Fibroblast of skin of left quadriceps (primary cell): ENCODE measurements at regions not wholly inside any gene's neighbourhood (a gene's known extent, or its start where the extent isn't known, plus 50 kb on each side); places are given as distances from the start of the nearest gene placed in this dataset.

Experiments
- DNase-seq, 2 experiments: peaks; one replicate each; pipeline ENCODE4 v3.0.0-alpha.2; 2013; ENCODE audit warnings: low read depth in 2 of 2

GRCh38 chr14:101706509-101707067 lies 54.9 kb upstream of the PPP2R5C start:
- no peak for DNase-seq

GRCh38 chr14:101707068-101707842 lies 54.3 kb upstream of the PPP2R5C start:
- DNase-seq: peak; percentile 62 to 68

GRCh38 chr14:101707863-101708620 lies 53.5 kb upstream of the PPP2R5C start:
- no peak for DNase-seq

- no peak for DNase-seq
Observed at GRCh38 chr14:101708853-101709532, 52.5 kb upstream of the PPP2R5C start.

DNA sequence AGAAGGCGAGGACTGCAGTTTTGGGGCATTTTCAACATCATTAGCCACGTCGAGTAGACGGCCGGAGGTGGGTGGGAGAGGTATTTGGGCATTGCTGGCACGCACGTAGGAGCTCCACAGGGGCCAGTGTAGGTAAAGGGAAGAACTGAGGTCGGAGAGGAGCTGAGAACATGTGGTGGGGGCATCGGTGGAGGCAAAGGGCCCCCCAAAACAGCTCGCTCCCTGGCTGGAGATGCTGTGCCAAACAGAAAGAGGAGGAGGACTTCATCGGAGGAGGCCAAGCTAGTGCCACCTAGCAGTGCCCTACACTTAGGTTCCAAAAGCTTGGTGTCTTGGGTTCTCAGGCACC lies 52.0 kb upstream of the PPP2R5C start:
- DNase-seq: no peak

DNA sequence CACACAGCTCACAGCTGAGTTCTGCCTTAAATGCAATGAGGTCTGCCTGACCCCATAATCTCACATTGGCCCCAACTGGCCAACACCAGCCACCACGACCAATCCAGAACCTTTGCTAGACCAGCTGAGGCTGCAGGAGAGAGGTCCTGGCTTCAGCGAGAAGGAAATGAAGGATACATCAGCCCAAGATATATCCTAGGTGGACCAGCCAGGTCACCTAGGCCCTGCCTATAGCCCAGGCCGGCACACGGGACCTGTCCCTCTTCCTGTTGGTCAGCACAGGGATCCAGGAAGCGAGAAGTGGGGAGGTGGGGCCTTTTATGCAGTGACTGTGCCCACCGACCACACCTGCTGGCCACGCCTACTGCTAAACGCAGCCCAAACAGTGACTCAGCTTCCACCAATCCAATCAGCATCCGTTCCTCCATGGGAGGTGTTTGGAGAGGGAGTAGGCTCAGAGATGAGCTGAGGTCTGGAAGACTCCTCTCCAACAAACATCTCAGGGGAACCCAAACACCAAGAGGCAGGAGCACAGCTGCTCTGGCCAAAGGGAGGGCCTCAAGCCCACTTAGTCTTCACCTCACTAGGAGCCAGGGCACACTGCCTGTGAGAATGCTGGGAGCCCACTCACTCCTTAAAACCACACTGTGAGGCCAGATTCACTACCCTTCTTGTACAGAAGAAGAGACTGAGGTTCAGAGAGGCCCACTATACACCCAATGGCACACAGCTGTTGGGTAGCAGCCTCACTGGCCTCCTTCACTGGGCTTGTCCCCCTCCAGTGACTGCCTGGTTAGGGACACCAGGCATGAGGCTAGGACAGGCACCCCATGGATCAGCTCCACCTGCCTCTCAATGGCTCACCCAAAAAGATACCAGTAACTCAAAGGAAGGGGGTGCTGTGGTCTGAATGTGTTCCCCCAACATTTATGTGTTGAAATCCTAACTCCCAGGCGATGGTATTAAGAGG lies 51.3 kb upstream of the PPP2R5C start:
- no peak for DNase-seq

- DNase-seq: no peak
Observed at GRCh38 chr14:101711041-101711856, 50.3 kb upstream of the PPP2R5C start.
